Activated B cell treated with CpG ODN at 0.5 μM for 24 hours (primary cell): ENCODE measurements at regions not wholly inside any gene's neighbourhood (a gene's known extent, or its start where the extent isn't known, plus 50 kb on each side); places are given as distances from the start of the nearest gene placed in this dataset.

ENCODE experiments used
- ATAC-seq: fragments of 200-7000 bp; cut with Tn5 transposase; one replicate; pipeline ENCODE4 v1.10.0; 2021; ENCODE audit warnings: low read depth, mild to moderate bottlenecking, moderate library complexity
- CTCF ChIA-PET: fragments of 350-600 bp; sonication (Branson Sonifier 250); formaldehyde crosslinking; loops from one replicate; lab custom pipeline; 2021; ENCODE audit warnings: antibody characterized with exemption; lab: Charles Lee
- POLR2A ChIA-PET: fragments of 350-600 bp; sonication (Branson Sonifier 250); formaldehyde crosslinking; loops from one replicate; lab custom pipeline; 2021; ENCODE audit warnings: antibody characterized with exemption; lab: Charles Lee
- DNase-seq: peaks from one replicate; pipeline ENCODE4 v3.0.0; 2022
- H3K27ac Mint-ChIP-seq: one replicate; pipeline ENCODE4 v1.8.0; 2020; ENCODE audit warnings: mixed read lengths
- H3K27me3 Mint-ChIP-seq: one replicate; pipeline ENCODE4 v1.8.0; 2021; ENCODE audit warnings: mixed read lengths
- H3K36me3 Mint-ChIP-seq: one replicate; pipeline ENCODE4 v1.8.0; 2021; ENCODE audit warnings: low read depth, mixed read lengths
- H3K4me1 Mint-ChIP-seq: one replicate; pipeline ENCODE4 v1.8.0; 2021; ENCODE audit warnings: mixed read lengths
- H3K4me3 Mint-ChIP-seq: one replicate; pipeline ENCODE4 v1.8.0; 2020; ENCODE audit warnings: mild to moderate bottlenecking, mixed read lengths
- H3K9me3 Mint-ChIP-seq: one replicate; pipeline ENCODE4 v1.8.0; 2020; ENCODE audit warnings: mixed read lengths
- CTCF ChIP-seq: fragments of 200-600 bp; IDR thresholded peaks from one replicate; pipeline ENCODE4 v1.8.0; 2022; ENCODE audit warnings: antibody characterized with exemption, mild to moderate bottlenecking
- intact Hi-C: fragments of 100-400 bp; cut with micrococcal nuclease; formaldehyde crosslinking; loops from one replicate; pipeline ENCODE4 v1.15.1; 2024

- Mint-ChIP-seq H3K27me3 (no peaks in the 10 kb centered on the region), H3K4me3 (peak overlapping the region; percentile 8), H3K36me3 (no peaks in the 10 kb centered on the region), H3K4me1 (peaks cover 17% of the 10 kb centered on the region), H3K9me3 (no peaks in the 10 kb centered on the region), H3K27ac (peak overlapping the region; percentile 12)
- intact Hi-C loops = no loop called here
- CTCF ChIA-PET = interaction anchor here (1.0 to 1.4 kb wide), 3 partner anchors 9 to 222 kb away, joined by 3 read pairs; no protein-coding TSS in a partner anchor
- DNase-seq (no peak), ATAC-seq (peak; percentile 25)
- POLR2A ChIA-PET = interaction anchor here (1.8 kb wide), 2 partner anchors 14 to 16 kb away, joined by 7 to 8 read pairs; no protein-coding TSS in a partner anchor
- no peak for TF ChIP-seq CTCF
These were observed 55.3 kb upstream of the ADO start for GRCh38 chr10:62749093-62749683.
